ENCODE measurements at regions not wholly inside any gene's neighbourhood (a gene's known extent, or its start where the extent isn't known, plus 50 kb on each side); places are given as distances from the start of the nearest gene placed in this dataset.
"Not testable (repeated sequence)": the region's sequence is repeated elsewhere in the genome, so short reads cannot be mapped to it uniquely, and the experiment has no call there.

GRCh38 chr3:5898106-5898505 is 710.6 kb downstream of the EDEM1 start:
- Mint-ChIP-seq H3K9me3 (ENCODE audit: unreplicated experiment) (peaks cover 35% of the 10 kb centered on the region), H3K4me1 (ENCODE audit: unreplicated experiment) (no peaks in the 10 kb centered on the region), H3K27ac (ENCODE audit: unreplicated experiment) (no peak overlapping the region), H3K4me3 (ENCODE audit: unreplicated experiment) (no peak overlapping the region), H3K27me3 (ENCODE audit: unreplicated experiment) (no peaks in the 10 kb centered on the region), H3K36me3 (ENCODE audit: unreplicated experiment) (no peaks in the 10 kb centered on the region)
- no peak for DNase-seq (ENCODE audit: extremely low spot score, unreplicated experiment)
- TF ChIP-seq, protein P1, sequence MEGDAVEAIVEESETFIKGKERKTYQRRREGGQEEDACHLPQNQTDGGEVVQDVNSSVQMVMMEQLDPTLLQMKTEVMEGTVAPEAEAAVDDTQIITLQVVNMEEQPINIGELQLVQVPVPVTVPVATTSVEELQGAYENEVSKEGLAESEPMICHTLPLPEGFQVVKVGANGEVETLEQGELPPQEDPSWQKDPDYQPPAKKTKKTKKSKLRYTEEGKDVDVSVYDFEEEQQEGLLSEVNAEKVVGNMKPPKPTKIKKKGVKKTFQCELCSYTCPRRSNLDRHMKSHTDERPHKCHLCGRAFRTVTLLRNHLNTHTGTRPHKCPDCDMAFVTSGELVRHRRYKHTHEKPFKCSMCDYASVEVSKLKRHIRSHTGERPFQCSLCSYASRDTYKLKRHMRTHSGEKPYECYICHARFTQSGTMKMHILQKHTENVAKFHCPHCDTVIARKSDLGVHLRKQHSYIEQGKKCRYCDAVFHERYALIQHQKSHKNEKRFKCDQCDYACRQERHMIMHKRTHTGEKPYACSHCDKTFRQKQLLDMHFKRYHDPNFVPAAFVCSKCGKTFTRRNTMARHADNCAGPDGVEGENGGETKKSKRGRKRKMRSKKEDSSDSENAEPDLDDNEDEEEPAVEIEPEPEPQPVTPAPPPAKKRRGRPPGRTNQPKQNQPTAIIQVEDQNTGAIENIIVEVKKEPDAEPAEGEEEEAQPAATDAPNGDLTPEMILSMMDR (IDR thresholded peaks at IDR 0.05) = no peak

DNA sequence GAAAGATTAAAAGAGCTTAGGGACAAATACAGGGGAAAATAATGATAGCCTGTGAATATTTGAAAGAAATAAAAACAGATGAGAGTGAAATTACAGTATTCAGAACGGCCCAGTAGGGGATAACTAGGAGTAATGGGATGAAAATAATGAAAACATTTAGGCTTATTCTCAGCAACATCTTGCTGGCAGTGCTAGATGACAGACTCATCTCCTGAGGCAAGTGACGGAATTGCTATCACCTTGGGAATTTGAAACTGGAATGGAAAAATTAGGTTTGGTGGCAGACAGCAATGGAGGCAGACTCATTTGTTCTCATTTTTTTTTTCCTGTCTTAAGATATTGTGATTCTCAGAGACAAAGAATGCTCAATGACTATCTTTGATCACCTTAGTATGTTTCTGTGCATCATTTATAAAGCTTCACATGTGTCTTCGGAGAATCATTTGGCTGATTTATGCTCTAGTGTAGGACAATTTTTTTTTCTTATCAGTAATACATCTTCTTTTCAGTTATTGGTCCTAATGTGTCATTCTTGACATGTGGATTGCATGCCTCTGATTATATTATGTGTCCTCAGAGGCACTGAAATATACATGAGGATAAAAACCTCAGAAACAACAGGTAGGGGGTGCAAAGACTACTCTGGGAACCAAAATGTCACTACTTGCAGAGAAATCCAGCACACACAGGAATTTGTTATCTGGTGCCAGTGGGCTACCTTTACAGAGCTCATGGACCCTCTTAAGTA is 711.7 kb downstream of the EDEM1 start:
- H3K9me3 Mint-ChIP-seq (ENCODE audit: unreplicated experiment) = peaks cover 44% of the 10 kb centered on the region
- TF ChIP-seq, protein P1 (IDR thresholded peaks at IDR 0.05) = no peak

DNA sequence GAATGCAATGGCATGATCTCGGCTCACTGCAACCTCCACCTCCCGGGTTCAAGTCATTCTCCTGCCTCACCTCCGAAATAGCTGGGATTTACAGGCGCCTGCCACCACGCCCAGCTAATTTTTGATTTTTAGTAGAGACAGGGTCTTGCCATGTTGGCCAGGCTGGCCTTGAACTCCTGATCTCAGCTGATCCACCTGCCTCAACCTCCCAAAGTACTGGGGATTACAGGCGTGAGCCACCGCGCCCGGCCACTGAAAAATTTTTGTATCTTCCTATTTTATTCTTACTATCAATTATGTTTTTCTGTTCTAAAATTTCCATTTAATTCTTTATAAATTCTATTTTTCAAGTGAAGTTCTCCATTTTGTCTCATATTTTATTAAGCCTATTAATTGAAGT is 730.4 kb downstream of the EDEM1 start:
- Mint-ChIP-seq H3K4me3 (ENCODE audit: unreplicated experiment) (no peak overlapping the region), H3K36me3 (ENCODE audit: unreplicated experiment) (no peaks in the 10 kb centered on the region), H3K4me1 (ENCODE audit: unreplicated experiment) (no peaks in the 10 kb centered on the region), H3K9me3 (ENCODE audit: unreplicated experiment) (peaks cover 38% of the 10 kb centered on the region), H3K27ac (ENCODE audit: unreplicated experiment) (no peak overlapping the region), H3K27me3 (ENCODE audit: unreplicated experiment) (no peaks in the 10 kb centered on the region)
- TF ChIP-seq, protein P1 (IDR thresholded peaks at IDR 0.05) = no peak
- no peak for DNase-seq (ENCODE audit: extremely low spot score, unreplicated experiment)

More for the DNA sequence above, 711.7 kb downstream of the EDEM1 start:
- H3K27me3 Mint-ChIP-seq (ENCODE audit: unreplicated experiment) = no peaks in the 10 kb centered on the region
- H3K4me1 Mint-ChIP-seq (ENCODE audit: unreplicated experiment) = no peaks in the 10 kb centered on the region
- H3K27ac Mint-ChIP-seq (ENCODE audit: unreplicated experiment) = no peak overlapping the region
- DNase-seq (ENCODE audit: extremely low spot score, unreplicated experiment) = no peak
- no peaks in the 10 kb centered on the region for H3K36me3 Mint-ChIP-seq (ENCODE audit: unreplicated experiment)
- H3K4me3 Mint-ChIP-seq (ENCODE audit: unreplicated experiment) = no peak overlapping the region

DNA sequence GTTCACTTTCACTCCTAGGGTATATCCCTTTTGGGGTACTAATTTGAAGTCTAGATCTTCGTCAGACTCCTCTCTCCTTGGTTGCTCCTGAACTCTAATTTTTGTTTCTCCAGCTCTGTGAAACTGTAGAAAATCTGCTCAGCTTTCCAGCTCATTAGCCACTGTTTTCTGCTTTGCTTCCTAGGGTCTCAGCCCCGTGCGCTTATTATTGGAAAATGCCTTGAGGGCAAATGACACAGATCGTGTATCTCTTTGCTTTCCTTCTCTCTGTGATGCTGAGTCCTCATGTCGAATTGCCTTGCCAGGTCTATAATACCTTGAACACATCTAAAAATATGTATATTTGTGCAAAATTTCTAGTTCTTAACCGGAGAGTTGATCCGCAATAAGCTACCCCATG is 731.1 kb downstream of the EDEM1 start:
- H3K27me3 Mint-ChIP-seq (ENCODE audit: unreplicated experiment) = no peaks in the 10 kb centered on the region
- H3K9me3 Mint-ChIP-seq (ENCODE audit: unreplicated experiment) = peaks cover 42% of the 10 kb centered on the region
- no peak overlapping the region for H3K27ac Mint-ChIP-seq (ENCODE audit: unreplicated experiment)
- H3K4me3 Mint-ChIP-seq (ENCODE audit: unreplicated experiment) = no peak overlapping the region
- no peak for DNase-seq (ENCODE audit: extremely low spot score, unreplicated experiment)
- no peaks in the 10 kb centered on the region for H3K4me1 Mint-ChIP-seq (ENCODE audit: unreplicated experiment)
- TF ChIP-seq, protein P1 (IDR thresholded peaks at IDR 0.05) = no peak
- no peaks in the 10 kb centered on the region for H3K36me3 Mint-ChIP-seq (ENCODE audit: unreplicated experiment)

- no peak for DNase-seq (ENCODE audit: extremely low spot score, unreplicated experiment)
- Mint-ChIP-seq H3K27me3 (ENCODE audit: unreplicated experiment) (no peaks in the 10 kb centered on the region), H3K4me3 (ENCODE audit: unreplicated experiment) (no peak overlapping the region), H3K9me3 (ENCODE audit: unreplicated experiment) (peaks cover 18% of the 10 kb centered on the region), H3K4me1 (ENCODE audit: unreplicated experiment) (no peaks in the 10 kb centered on the region), H3K36me3 (ENCODE audit: unreplicated experiment) (no peaks in the 10 kb centered on the region), H3K27ac (ENCODE audit: unreplicated experiment) (no peak overlapping the region)
- TF ChIP-seq, protein P1 (IDR thresholded peaks at IDR 0.05) = no peak
These were observed 741.5 kb downstream of the EDEM1 start for GRCh38 chr3:5929027-5929426.

DNA sequence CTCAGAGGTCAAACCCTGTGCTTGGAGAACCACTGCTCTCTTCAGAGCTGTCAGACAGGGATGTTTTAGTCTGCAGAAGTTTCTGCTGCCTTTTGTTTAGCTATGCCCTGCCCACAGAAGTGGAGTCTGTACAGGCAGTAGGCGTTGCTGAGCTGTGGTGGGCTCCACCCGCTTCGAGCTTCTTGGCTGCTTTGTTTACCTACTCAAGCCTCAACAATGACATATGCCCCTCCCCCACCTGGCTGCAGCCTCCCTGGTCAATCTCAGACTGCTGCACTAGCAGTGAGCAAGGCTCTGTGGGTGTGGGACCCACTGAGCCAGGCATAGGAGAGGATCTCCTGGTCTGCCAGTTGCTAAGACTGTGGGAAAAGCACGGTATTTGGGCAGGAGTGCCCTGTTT is 756.6 kb downstream of the EDEM1 start:
- H3K4me1 Mint-ChIP-seq (ENCODE audit: unreplicated experiment); H3K27me3 Mint-ChIP-seq (ENCODE audit: unreplicated experiment); DNase-seq (ENCODE audit: extremely low spot score, unreplicated experiment); H3K36me3 Mint-ChIP-seq (ENCODE audit: unreplicated experiment); H3K27ac Mint-ChIP-seq (ENCODE audit: unreplicated experiment); H3K4me3 Mint-ChIP-seq (ENCODE audit: unreplicated experiment): not testable (repeated sequence)
- peaks cover 18% of the 10 kb centered on the region for H3K9me3 Mint-ChIP-seq (ENCODE audit: unreplicated experiment)

Data from osteocyte (in vitro differentiated cells).